GM12872 (cell line): ENCODE measurements at regions not wholly inside any gene's neighbourhood (a gene's known extent, or its start where the extent isn't known, plus 50 kb on each side); places are given as distances from the start of the nearest gene placed in this dataset.

ENCODE experiments used
- TF ChIP-seq, protein P1 (sequence below): IDR thresholded peaks from 3 replicates; pipeline ENCODE4 v1.5.1; 2011; ENCODE audit warnings: low read depth, mild to moderate bottlenecking, low read length, moderate library complexity; ENCODE audit not compliant: insufficient read depth

DNA sequence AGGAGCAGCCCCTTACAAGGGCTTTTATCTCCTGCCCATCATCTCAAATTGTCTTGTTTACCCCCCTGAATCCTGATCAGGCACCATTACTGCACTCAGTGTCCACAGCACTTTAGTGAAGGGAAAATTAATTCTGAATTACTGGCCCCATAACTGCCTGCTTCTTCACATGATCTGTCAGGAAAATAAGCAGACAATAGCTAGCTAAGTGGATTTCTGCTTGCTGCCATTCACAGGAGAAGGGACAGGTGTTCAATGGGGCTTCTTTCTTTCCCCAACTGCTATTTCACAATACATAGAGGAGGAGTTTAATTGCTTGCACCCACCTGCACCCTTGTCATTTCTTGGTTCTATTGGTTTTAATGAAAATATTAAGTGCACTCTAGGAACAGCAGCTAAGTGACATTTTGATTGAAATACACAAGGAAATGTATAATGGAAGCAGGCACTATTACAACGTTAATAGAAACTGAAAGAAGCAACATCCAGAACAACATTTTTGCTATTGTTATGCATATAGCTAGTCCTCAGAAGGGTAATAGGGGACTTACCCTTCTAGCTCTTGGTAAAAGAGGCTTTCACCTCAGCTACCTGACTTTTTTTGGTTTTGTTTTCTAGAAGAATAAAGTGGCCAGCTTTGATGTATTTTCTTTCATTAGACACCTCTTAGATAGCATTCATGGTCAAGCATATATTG, 599.3 kb upstream of the TLE4 start:
- TF ChIP-seq, protein P1, sequence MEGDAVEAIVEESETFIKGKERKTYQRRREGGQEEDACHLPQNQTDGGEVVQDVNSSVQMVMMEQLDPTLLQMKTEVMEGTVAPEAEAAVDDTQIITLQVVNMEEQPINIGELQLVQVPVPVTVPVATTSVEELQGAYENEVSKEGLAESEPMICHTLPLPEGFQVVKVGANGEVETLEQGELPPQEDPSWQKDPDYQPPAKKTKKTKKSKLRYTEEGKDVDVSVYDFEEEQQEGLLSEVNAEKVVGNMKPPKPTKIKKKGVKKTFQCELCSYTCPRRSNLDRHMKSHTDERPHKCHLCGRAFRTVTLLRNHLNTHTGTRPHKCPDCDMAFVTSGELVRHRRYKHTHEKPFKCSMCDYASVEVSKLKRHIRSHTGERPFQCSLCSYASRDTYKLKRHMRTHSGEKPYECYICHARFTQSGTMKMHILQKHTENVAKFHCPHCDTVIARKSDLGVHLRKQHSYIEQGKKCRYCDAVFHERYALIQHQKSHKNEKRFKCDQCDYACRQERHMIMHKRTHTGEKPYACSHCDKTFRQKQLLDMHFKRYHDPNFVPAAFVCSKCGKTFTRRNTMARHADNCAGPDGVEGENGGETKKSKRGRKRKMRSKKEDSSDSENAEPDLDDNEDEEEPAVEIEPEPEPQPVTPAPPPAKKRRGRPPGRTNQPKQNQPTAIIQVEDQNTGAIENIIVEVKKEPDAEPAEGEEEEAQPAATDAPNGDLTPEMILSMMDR: no peak

DNA sequence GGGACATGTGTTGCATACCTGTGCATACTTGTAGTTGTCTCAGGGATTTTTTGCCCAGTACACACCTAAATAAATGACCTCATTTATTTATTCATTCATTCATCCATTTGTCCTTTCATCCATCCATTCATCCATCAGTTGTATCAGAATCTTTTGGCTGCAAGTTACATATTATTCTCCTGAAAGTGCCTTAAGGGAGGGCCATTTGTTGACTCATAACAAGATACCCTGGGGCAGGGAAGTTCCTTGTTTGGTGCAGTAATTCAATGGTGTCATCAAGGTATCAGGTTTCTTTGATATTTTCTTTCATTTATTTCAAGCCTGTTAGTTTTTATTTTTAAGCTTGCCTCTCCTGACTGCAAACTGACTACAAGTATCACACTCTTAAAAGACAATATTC, 597.9 kb upstream of the TLE4 start:
- TF ChIP-seq, protein P1: no peak

DNA sequence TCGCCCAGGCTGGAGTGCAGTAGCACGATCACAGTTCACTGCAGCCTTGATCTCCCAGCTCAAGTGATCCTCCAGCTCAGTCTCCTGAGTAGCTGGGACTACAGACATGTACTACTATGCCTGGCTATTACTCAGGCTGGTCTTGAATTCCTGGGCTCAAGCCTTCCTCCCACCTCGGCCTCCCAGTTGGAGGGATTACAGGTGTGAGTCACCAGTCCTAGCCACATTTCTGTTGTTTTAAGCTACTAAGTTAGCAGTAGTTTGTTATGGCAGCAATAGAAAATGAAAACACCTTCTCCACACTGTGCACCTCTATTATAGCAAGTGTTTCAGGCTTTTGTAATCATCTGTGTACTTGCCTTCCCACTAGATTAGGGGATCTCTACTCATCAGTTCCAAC, 588.9 kb upstream of the TLE4 start:
- TF ChIP-seq, protein P1: no peak

DNA sequence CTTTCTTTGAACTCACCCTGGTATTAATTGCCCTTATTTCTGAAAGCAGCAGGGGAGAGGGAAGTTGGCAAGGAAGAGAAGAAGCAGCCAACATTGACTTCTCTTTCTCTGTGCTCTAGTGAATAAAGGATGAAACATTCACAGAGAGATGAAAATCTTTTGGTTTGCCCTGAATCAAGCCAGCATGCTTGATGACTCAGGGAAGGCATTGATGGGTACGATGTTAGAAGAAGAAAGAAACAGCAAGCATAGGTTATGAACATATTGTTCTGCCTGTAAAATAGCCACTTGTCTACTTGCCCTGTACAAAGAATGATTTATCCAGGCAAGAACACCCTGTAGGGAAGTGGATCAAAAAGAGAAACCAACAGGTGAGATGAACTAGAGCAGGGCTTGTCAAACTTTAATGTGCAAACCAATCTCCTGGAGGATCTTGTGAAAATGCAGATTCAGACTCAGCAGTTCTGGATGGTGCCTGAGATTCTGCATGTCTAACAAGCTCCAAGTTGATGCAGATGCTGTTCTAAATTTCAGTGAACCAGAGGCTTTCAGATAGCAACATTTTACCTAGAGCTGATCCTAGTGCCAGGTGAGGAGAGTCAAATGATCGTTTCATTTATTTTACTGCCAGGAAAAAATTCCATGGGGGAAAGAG, 586.6 kb upstream of the TLE4 start:
- TF ChIP-seq, protein P1: no peak

DNA sequence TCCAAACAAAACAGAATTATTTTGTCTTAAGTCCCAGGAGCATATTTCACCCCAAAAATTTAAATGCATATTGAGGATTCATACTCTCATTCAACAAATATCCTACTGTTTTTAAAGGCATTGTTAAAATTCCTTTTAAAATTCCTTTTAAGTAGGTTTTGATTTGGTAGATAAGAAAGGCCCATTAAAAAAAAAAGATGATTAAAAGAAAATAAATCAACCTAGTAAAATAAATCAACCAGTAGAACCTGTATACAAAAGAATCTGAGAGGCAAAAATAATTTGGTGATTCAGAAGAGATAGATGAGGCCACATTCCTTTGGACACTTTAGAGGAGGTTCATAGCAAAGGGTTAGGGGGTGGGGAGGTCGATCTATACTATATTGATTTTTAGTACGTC, 585.3 kb upstream of the TLE4 start:
- TF ChIP-seq, protein P1: no peak

DNA sequence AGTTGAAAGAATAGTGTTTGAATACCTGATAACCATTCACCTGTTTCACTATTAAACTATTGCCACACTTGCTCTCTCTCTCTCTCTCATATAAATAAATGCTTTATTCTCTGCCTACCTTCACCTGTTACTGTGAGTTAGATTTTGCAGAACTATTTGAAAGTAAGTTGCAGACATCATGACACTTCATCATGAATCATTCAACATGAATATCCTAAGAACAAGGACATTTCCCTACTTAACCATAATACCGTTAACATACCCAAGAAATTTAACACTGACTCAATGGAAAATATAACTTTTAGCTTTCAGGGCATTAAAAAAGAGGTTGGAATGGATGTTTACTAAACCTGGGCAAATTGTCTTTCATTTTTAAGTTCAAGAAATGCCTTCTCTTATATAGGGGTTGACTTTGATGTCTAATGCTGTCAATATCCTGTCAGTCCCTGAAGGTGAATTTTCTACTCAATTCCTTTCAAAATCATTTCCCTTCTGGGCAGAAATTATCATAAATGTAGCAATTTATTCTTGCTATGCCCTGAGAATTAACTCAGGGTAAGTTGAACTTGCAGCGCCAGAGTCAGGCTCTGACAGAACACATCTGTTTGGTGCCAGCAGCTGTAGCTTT, 582.6 kb upstream of the TLE4 start:
- TF ChIP-seq, protein P1: no peak

DNA sequence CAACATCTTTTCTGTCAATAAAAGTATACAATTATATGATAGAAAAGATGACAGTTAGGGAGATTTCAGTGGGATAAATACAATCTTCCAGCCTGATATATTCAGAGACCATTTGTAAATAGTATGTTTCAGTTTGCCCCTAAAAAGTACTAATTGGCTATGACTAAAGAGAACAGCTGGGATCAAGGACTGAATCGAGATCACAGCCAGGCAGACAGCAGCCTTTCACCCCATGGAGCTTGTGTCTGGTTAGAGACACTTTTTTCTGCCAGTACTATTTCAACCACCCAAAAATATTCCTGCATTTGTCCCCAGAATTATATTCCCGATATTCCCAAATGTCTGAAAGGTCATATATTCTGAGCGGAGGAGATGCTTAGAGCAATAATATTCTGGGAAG, 577.3 kb upstream of the TLE4 start:
- TF ChIP-seq, protein P1: no peak
